Esophagus (tissue), 2 donors: ENCODE measurements at regions not wholly inside any gene's neighbourhood (a gene's known extent, or its start where the extent isn't known, plus 50 kb on each side); places are given as distances from the start of the nearest gene placed in this dataset.

ENCODE experiments used
- H3K27ac ChIP-seq, 2 donors: one replicate each; pipeline ENCODE4 v1.5.1; 2013; ENCODE audit warnings: low read depth in 2 of 2, mild to moderate bottlenecking in 2 of 2, inconsistent platforms in 1 of 2, low read length in 1 of 2, moderate library complexity in 1 of 2
- H3K27me3 ChIP-seq, 2 donors: one replicate each; pipeline ENCODE4 v1.6.1; 2013; ENCODE audit warnings: low read length in 2 of 2, control low read depth in 1 of 2, mild to moderate bottlenecking in 1 of 2; ENCODE audit not compliant: insufficient read depth in 2 of 2, control insufficient read depth in 1 of 2
- H3K36me3 ChIP-seq, 2 donors: one replicate each; pipeline ENCODE4 v1.6.1; 2013; ENCODE audit warnings: low read length in 1 of 2; ENCODE audit not compliant: control insufficient read depth in 2 of 2, insufficient read depth in 2 of 2
- H3K4me1 ChIP-seq, 2 donors: one replicate each; pipeline ENCODE4 v1.6.1; 2013; ENCODE audit warnings: low read length in 1 of 2; ENCODE audit not compliant: control insufficient read depth in 2 of 2, insufficient read depth in 2 of 2
- H3K4me3 ChIP-seq, 2 donors: one replicate each; pipeline ENCODE4 v1.5.1; 2013; ENCODE audit warnings: low read length in 2 of 2, mild to moderate bottlenecking in 2 of 2, low read depth in 1 of 2, moderate library complexity in 1 of 2
- H3K9me3 ChIP-seq, 2 donors: one replicate each; pipeline ENCODE4 v1.6.1; 2013; ENCODE audit warnings: mild to moderate bottlenecking in 2 of 2, low read depth in 1 of 2, low read length in 1 of 2, moderate library complexity in 1 of 2; ENCODE audit not compliant: control insufficient read depth in 2 of 2, insufficient read depth in 1 of 2
- WGBS, 2 donors: extraction: QIAGEN DNeasy Blood & Tissue Kit; methylation state at CpG; one replicate each; pipeline ENCODE4 v1.1.7; 2013; 5-methylcytosine and 5-hydroxymethylcytosine counted together
- donor health status: healthy with polysubstance abuse.
- donor health status: Bipolar disorder and iron deficiency.

DNA sequence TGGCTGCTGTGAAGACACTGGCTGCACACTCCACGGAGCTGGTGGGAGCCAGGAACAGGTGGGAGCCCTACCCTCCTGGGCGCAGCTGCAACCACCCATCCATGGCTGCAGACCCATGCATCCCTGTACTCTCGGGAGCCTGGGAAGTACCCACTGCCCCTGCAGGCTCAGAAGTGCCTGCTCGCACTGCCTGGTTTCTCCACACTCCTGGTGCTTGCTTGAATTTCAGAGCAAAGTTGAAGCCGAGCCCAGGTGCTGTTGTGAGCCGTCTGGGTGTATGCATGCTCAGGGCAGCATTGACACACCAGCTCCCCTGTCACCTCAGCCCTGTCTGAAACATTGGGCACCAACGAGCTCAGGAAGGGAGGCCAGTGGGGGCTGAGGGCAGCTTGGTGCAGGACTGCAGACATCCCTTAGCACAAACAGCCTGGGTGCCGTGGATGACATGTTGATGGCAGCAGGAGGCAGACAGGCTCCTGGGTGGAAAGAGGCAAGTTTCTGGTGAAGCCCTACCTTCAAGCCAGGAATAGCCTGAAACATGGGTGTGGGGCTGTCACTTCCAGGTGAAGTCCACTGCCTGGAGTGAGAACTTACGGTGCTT, 585.9 kb downstream of the PCDH18 start:
- Histone ChIP-seq H3K27me3 (no peaks in the 10 kb centered on the region), H3K4me3 (no peak overlapping the region), H3K27ac (no peak overlapping the region), H3K9me3 (peaks cover 0 to 2% of the 10 kb centered on the region in 2 donors), H3K4me1 (no peaks in the 10 kb centered on the region), H3K36me3 (no peaks in the 10 kb centered on the region)
- 86% methylated on average over 9 of the region's 9 CpGs for WGBS, 2 donors

- Histone ChIP-seq H3K9me3 (no peaks in the 10 kb centered on the region), H3K27me3 (no peaks in the 10 kb centered on the region), H3K4me3 (no peak overlapping the region), H3K36me3 (no peaks in the 10 kb centered on the region), H3K4me1 (no peaks in the 10 kb centered on the region), H3K27ac (no peak overlapping the region)
Measured at GRCh38 chr4:136939781-136940180, 592.5 kb downstream of the PCDH18 start.

GRCh38 chr4:136935871-136936270, 596.4 kb downstream of the PCDH18 start:
- 47 to 53% methylated on average over 3 of the region's 3 CpGs for WGBS, 2 donors

DNA sequence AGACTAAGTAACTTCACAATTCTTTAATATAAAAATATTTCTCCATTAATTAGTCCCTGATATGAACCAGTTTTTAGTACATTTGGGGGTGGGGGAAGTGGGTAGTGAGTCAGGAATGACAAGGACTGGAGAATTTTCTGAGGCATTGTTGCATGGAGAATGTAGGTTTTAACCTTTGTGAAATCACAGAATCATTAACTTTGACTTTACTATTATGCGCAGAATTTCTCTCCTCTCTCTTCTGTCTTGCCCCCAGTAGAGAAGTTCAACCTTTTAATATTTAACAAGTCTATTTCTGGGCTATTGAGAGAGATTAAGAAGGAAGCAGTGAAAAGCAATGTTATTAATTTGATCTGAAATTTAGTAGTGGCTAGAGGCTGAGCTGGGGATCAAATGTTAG, 597.0 kb downstream of the PCDH18 start:
- Histone ChIP-seq H3K4me3 (no peak overlapping the region), H3K36me3 (no peaks in the 10 kb centered on the region), H3K27ac (no peak overlapping the region), H3K9me3 (no peaks in the 10 kb centered on the region), H3K27me3 (no peaks in the 10 kb centered on the region), H3K4me1 (no peaks in the 10 kb centered on the region)
- WGBS, 2 donors = 62 to 73% methylated on average over 1 of the region's 1 CpG

More at GRCh38 chr4:136935871-136936270, 596.4 kb downstream of the PCDH18 start:
- H3K27ac ChIP-seq = no peak overlapping the region
- H3K9me3 ChIP-seq = no peaks in the 10 kb centered on the region
- H3K4me1 ChIP-seq = no peaks in the 10 kb centered on the region
- no peaks in the 10 kb centered on the region for H3K27me3 ChIP-seq
- no peaks in the 10 kb centered on the region for H3K36me3 ChIP-seq
- no peak overlapping the region for H3K4me3 ChIP-seq

DNA sequence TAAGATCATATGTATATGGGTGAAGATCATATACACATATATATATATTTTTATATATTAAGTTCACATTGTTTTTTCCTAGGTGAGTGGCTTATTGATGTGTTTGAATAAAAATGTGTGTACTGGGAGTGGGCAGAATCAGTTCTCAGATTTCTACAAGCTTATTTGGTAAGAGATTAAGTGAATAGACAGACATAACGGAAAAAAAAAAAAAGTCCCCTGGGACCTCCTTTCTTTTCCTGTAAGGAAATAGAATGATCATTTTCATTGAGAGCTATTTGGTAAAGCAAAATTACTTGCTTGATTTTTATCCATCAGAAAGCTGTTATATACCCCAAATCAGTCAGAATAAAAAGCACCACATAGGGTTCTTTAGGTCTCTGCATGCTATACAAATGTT, 597.7 kb downstream of the PCDH18 start:
- no peaks in the 10 kb centered on the region for H3K9me3 ChIP-seq
- H3K27me3 ChIP-seq = no peaks in the 10 kb centered on the region
- 36 to 39% methylated on average over 1 of the region's 1 CpG for WGBS, 2 donors
- no peaks in the 10 kb centered on the region for H3K4me1 ChIP-seq
- H3K27ac ChIP-seq = no peak overlapping the region
- H3K4me3 ChIP-seq = no peak overlapping the region
- no peaks in the 10 kb centered on the region for H3K36me3 ChIP-seq

- Histone ChIP-seq H3K27ac (no peak overlapping the region), H3K9me3 (peaks cover 0 to 5% of the 10 kb centered on the region in 2 donors), H3K4me1 (no peaks in the 10 kb centered on the region), H3K36me3 (no peaks in the 10 kb centered on the region), H3K27me3 (no peaks in the 10 kb centered on the region), H3K4me3 (no peak overlapping the region)
- WGBS, 2 donors = 61 to 64% methylated on average over 2 of the region's 2 CpGs
Measured at GRCh38 chr4:136931781-136932180, 600.5 kb downstream of the PCDH18 start.

GRCh38 chr4:136928957-136929411, 603.3 kb downstream of the PCDH18 start:
- 90 to 93% methylated on average over 16 of the region's 16 CpGs for WGBS, 2 donors
- Histone ChIP-seq H3K9me3 (peaks cover 0 to 5% of the 10 kb centered on the region in 2 donors), H3K4me3 (no peak overlapping the region)

GRCh38 chr4:136927172-136927571, 605.1 kb downstream of the PCDH18 start:
- H3K27me3 ChIP-seq = no peaks in the 10 kb centered on the region
- no peaks in the 10 kb centered on the region for H3K36me3 ChIP-seq
- H3K27ac ChIP-seq = no peak overlapping the region
- no peaks in the 10 kb centered on the region for H3K4me1 ChIP-seq
- H3K4me3 ChIP-seq = no peak overlapping the region
- H3K9me3 ChIP-seq = peaks cover 0 to 5% of the 10 kb centered on the region in 2 donors

More at GRCh38 chr4:136928957-136929411, 603.3 kb downstream of the PCDH18 start:
- Histone ChIP-seq H3K27ac (no peak overlapping the region), H3K36me3 (no peaks in the 10 kb centered on the region), H3K27me3 (no peaks in the 10 kb centered on the region), H3K4me1 (no peaks in the 10 kb centered on the region)

GRCh38 chr4:136925203-136925602, 607.1 kb downstream of the PCDH18 start:
- Histone ChIP-seq H3K27me3 (no peaks in the 10 kb centered on the region), H3K36me3 (no peaks in the 10 kb centered on the region), H3K4me1 (no peaks in the 10 kb centered on the region), H3K9me3 (peaks cover 0 to 5% of the 10 kb centered on the region in 2 donors), H3K27ac (no peak overlapping the region), H3K4me3 (no peak overlapping the region)
- WGBS, 2 donors = 84% methylated on average over 1 of the region's 1 CpG

DNA sequence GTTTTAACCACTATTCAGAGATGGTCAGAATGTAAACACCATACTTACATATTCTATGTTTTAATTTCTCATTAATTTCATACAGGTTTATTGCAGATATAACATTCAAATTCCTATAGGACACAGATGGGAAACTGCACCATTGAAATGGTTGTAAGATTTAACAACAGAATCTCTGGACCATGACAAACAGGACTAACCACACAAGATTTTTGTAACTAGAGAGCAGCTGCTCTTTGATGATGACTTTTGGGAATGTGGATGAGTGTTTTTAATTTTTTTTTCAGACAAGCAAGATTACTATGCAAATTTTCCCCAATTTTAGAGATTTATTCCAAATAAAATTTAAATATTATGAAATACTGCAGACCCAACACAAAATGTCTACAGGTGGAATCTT, 610.2 kb downstream of the PCDH18 start:
- Histone ChIP-seq H3K36me3 (no peaks in the 10 kb centered on the region), H3K4me3 (no peak overlapping the region), H3K27me3 (no peaks in the 10 kb centered on the region), H3K4me1 (no peaks in the 10 kb centered on the region), H3K27ac (no peak overlapping the region), H3K9me3 (peaks cover 4% of the 10 kb centered on the region in 2 donors)
